Spleen (tissue), 11 donors: ENCODE measurements at regions not wholly inside any gene's neighbourhood (a gene's known extent, or its start where the extent isn't known, plus 50 kb on each side); places are given as distances from the start of the nearest gene placed in this dataset.
"Not testable (repeated sequence)": the region's sequence is repeated elsewhere in the genome, so short reads cannot be mapped to it uniquely, and the experiment has no call there.

ENCODE experiments used
- DNase-seq: peaks from one replicate; pipeline ENCODE4 v3.0.0-alpha.2; 2020
- H3K27ac ChIP-seq, 8 donors: fragments of 200-600 bp; sonication (generic) in 7 of 8; 1 replicate in 4 of 8; 2 replicates in 4 of 8; pipeline versions ENCODE4 v1.5.0 to v1.8.0; 2016 to 2021; ENCODE audit warnings: inconsistent platforms in 4 of 8, mild to moderate bottlenecking in 4 of 8, moderate library complexity in 1 of 8
- H3K27me3 ChIP-seq, 7 donors: fragments of 200-600 bp; sonication (generic) in 6 of 7; replicated peaks in 1 of 7; 1 replicate in 4 of 7; 2 replicates in 3 of 7; pipeline versions ENCODE4 v1.5.0 to v1.8.0; 2016 to 2021; ENCODE audit warnings: inconsistent platforms in 3 of 7, mild to moderate bottlenecking in 1 of 7
- H3K36me3 ChIP-seq, 6 donors: fragments of 200-600 bp; sonication (generic) in 5 of 6; 1 replicate in 4 of 6; 2 replicates in 2 of 6; pipeline versions ENCODE4 v1.5.0 to v1.8.0; 2016 to 2021; ENCODE audit warnings: inconsistent platforms in 2 of 6
- H3K4me1 ChIP-seq, 6 donors: fragments of 200-600 bp; sonication (generic) in 5 of 6; 1 replicate in 3 of 6; 2 replicates in 3 of 6; pipeline versions ENCODE4 v1.5.0 to v1.8.0; 2016 to 2021; ENCODE audit warnings: inconsistent platforms in 3 of 6
- H3K4me3 ChIP-seq, 8 donors: fragments of 200-600 bp; sonication (generic) in 7 of 8; 1 replicate in 4 of 8; 2 replicates in 4 of 8; pipeline versions ENCODE4 v1.5.0 to v1.8.0; 2016 to 2021; ENCODE audit warnings: inconsistent platforms in 4 of 8, mild to moderate bottlenecking in 4 of 8, moderate library complexity in 2 of 8
- H3K9me3 ChIP-seq, 8 donors: fragments of 200-600 bp; sonication (generic) in 7 of 8; 1 replicate in 4 of 8; 2 replicates in 4 of 8; pipeline versions ENCODE4 v1.5.0 to v1.8.0; 2016 to 2021; ENCODE audit warnings: inconsistent platforms in 4 of 8
- CTCF ChIP-seq, 11 experiments: fragments of 200-600 bp in 7 of 11; fragments of 450-650 bp in 4 of 11; sonication (generic) in 4 of 11; IDR thresholded peaks in 8 of 11; conservative IDR thresholded peaks in 3 of 11; 1 replicate in 7 of 11; 2 replicates in 4 of 11; pipeline versions ENCODE4 v1.4.0 to v1.8.0; 2016 to 2021; ENCODE audit warnings: antibody characterized with exemption in 11 of 11, inconsistent platforms in 4 of 11, mild to moderate bottlenecking in 1 of 11
- POLR2A ChIP-seq, 3 donors: fragments of 450-650 bp; IDR thresholded peaks; one replicate each; pipeline ENCODE4 v1.5.1; 2017; ENCODE audit warnings: antibody characterized with exemption in 3 of 3, mild to moderate bottlenecking in 1 of 3
- POLR2AphosphoS5 ChIP-seq, 3 donors: sonication (generic); formaldehyde crosslinking; IDR thresholded peaks; one replicate each; pipeline ENCODE4 v1.5.1; 2017; ENCODE audit warnings: antibody characterized with exemption in 3 of 3
- WGBS, 5 donors: extraction: QIAGEN DNeasy Blood & Tissue Kit in 3 of 5; methylation state at CpG; one replicate each; pipeline versions ENCODE4 v1.1.5 to v1.1.7; 2013 to 2018; 5-methylcytosine and 5-hydroxymethylcytosine counted together
- intact Hi-C: fragments of 100-400 bp; cut with DNase I; formaldehyde crosslinking; loops from one replicate; pipeline ENCODE4 v1.15.0; 2023; ENCODE audit warnings: low total_unique reads
- donor health status: healthy with polysubstance abuse.
- donor health status: DM: no; HTN: no; CAD: no; lungs with moderate emphysema.
- donor health status: DM: no; HTN: no; CAD: no.
- donor health status: Bipolar disorder and iron deficiency.
- donor health status: healthy.
- donor health status: DM: no; HTN: no; CAD: no.
- donor health status: DM: yes; HTN: yes; CAD: no.

- no peak overlapping the region for H3K27ac ChIP-seq
- no peaks in the 10 kb centered on the region for H3K9me3 ChIP-seq
- TF ChIP-seq POLR2AphosphoS5 (IDR thresholded peaks at IDR 0.05) (no peak), CTCF (IDR thresholded peaks at IDR 0.05 in 8 of 11, conservative IDR thresholded peaks at IDR 0.05 in 3 of 11) (no peak), POLR2A (IDR thresholded peaks at IDR 0.05) (no peak)
- no peak overlapping the region for H3K4me3 ChIP-seq
- no peak for DNase-seq
- WGBS, 5 donors: 71 to 81% (median 74%) methylated on average over 6 of the region's 6 CpGs
- no peaks in the 10 kb centered on the region for H3K4me1 ChIP-seq
- no peaks in the 10 kb centered on the region for H3K36me3 ChIP-seq
- intact Hi-C loops: no loop called here
- H3K27me3 ChIP-seq: no peaks in the 10 kb centered on the region
These were observed 298.2 kb downstream of the CCSER2 start for GRCh38 chr10:84626397-84627087.

GRCh38 chr10:84632866-84633265, 304.5 kb downstream of the CCSER2 start:
- WGBS, 5 donors: 84 to 92% (median 87%) methylated on average over 5 of the region's 5 CpGs
- Histone ChIP-seq H3K27me3 (peaks cover 0 to 11% (median 0%) of the 10 kb centered on the region in 7 donors), H3K4me3 (no peak overlapping the region), H3K27ac (no peak overlapping the region), H3K9me3 (peaks cover 0 to 2% (median 0%) of the 10 kb centered on the region in 8 donors), H3K4me1 (no peaks in the 10 kb centered on the region), H3K36me3 (no peaks in the 10 kb centered on the region)
- intact Hi-C loops: no loop called here
- no peak for TF ChIP-seq POLR2AphosphoS5 (IDR thresholded peaks at IDR 0.05)
- no peak for TF ChIP-seq POLR2A (IDR thresholded peaks at IDR 0.05)
- TF ChIP-seq CTCF (IDR thresholded peaks at IDR 0.05 in 8 of 11, conservative IDR thresholded peaks at IDR 0.05 in 3 of 11): no peak
- no peak for DNase-seq

- Histone ChIP-seq H3K4me1 (no peaks in the 10 kb centered on the region), H3K4me3 (no peak overlapping the region), H3K36me3 (no peaks in the 10 kb centered on the region), H3K27me3 (peaks cover 0 to 11% (median 0%) of the 10 kb centered on the region in 7 donors), H3K27ac (no peak overlapping the region), H3K9me3 (peaks cover 0 to 9% (median 0%) of the 10 kb centered on the region in 8 donors)
- DNase-seq: no peak
- intact Hi-C loops: no loop called here
- WGBS, 5 donors: 83 to 97% (median 94%) methylated on average over 5 of the region's 5 CpGs
- TF ChIP-seq CTCF (IDR thresholded peaks at IDR 0.05 in 8 of 11, conservative IDR thresholded peaks at IDR 0.05 in 3 of 11) (no peak), POLR2A (IDR thresholded peaks at IDR 0.05) (no peak), POLR2AphosphoS5 (IDR thresholded peaks at IDR 0.05) (no peak)
These were observed 306.2 kb downstream of the CCSER2 start for GRCh38 chr10:84634636-84635035.

DNA sequence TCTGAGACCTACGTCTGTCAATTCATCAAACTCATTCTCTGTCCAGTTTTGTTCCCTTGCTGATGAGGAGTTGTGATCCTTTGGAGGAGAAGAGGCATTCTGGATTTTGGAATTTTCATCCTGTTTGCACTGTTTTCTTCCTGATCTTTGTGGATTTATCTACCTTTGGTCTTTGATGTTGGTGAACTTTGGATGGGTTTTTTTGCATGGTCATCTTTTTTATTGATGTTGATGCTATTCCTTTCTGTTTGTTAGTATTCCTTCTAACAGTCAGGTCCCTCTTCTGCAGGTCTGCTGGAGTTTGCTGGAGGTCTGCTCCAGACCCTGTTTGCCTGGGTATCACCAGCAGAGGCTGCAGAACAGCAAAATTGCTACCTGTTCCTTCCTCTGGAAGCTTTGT, 322.2 kb downstream of the CCSER2 start:
- 59 to 88% (median 82%) methylated on average over 1 of the region's 1 CpG for WGBS, 5 donors
- intact Hi-C loops, H3K36me3 ChIP-seq, H3K27ac ChIP-seq, H3K4me3 ChIP-seq, H3K9me3 ChIP-seq, H3K4me1 ChIP-seq, DNase-seq: not testable (repeated sequence)
- peaks cover 0 to 16% (median 0%) of the 10 kb centered on the region in 7 donors for H3K27me3 ChIP-seq
